Karpas-422 (cell line): ENCODE measurements at regions not wholly inside any gene's neighbourhood (a gene's known extent, or its start where the extent isn't known, plus 50 kb on each side); places are given as distances from the start of the nearest gene placed in this dataset.
"Not testable (repeated sequence)": the region's sequence is repeated elsewhere in the genome, so short reads cannot be mapped to it uniquely, and the experiment has no call there.

Experiments used
- DNase-seq: peaks from one replicate; pipeline ENCODE4 v3.0.0-alpha.2; 2015
- H2AFZ ChIP-seq: fragments of 200-600 bp; sonication (generic); 2 replicates; pipeline ENCODE4 v1.6.1; 2014; ENCODE audit warnings: antibody characterized with exemption, low read length, mixed read lengths
- H3K27ac ChIP-seq: fragments of 200-600 bp; sonication (generic); 2 replicates; pipeline ENCODE4 v1.5.1; 2014; ENCODE audit warnings: mild to moderate bottlenecking, low read length, moderate library complexity
- H3K27me3 ChIP-seq: fragments of 200-600 bp; sonication (generic); 2 replicates; pipeline ENCODE4 v1.6.1; 2014; ENCODE audit warnings: low read length, mixed read lengths
- H3K36me3 ChIP-seq: fragments of 200-600 bp; sonication (generic); 2 replicates; pipeline ENCODE4 v1.6.1; 2014; ENCODE audit warnings: low read length, mixed read lengths; ENCODE audit not compliant: insufficient read depth
- H3K4me1 ChIP-seq: fragments of 200-600 bp; sonication (generic); 2 replicates; pipeline ENCODE4 v1.6.1; 2014; ENCODE audit warnings: mild to moderate bottlenecking, low read length, mixed read lengths
- H3K4me2 ChIP-seq: fragments of 200-600 bp; sonication (generic); 2 replicates; pipeline ENCODE4 v1.6.1; 2014; ENCODE audit warnings: low read length, low read depth, mild to moderate bottlenecking; ENCODE audit not compliant: poor library complexity, severe bottlenecking
- H3K4me3 ChIP-seq: fragments of 200-600 bp; sonication (generic); 2 replicates; pipeline ENCODE4 v1.5.1; 2014; ENCODE audit warnings: mild to moderate bottlenecking, antibody characterized with exemption, low read length, mixed read lengths
- H3K79me2 ChIP-seq: fragments of 200-600 bp; sonication (generic); 2 replicates; pipeline ENCODE4 v1.6.1; 2014; ENCODE audit warnings: mild to moderate bottlenecking, low read length, mixed read lengths
- H3K9ac ChIP-seq: fragments of 200-600 bp; sonication (generic); 2 replicates; pipeline ENCODE4 v1.6.0; 2014; ENCODE audit warnings: low read length
- H3K9me2 ChIP-seq: fragments of 200-600 bp; sonication (generic), shearing (Covaris generic); replicated peaks from 2 replicates; pipeline ENCODE4 v1.6.0; 2014; ENCODE audit warnings: mild to moderate bottlenecking, low read length, moderate library complexity; ENCODE audit not compliant: insufficient read depth
- H3K9me3 ChIP-seq: fragments of 300-700, 200-600 bp; sonication (generic); 2 replicates; pipeline ENCODE4 v1.6.1; 2014; ENCODE audit warnings: low read length, mixed read lengths
- H4K20me1 ChIP-seq: fragments of 200-600 bp; sonication (generic); 2 replicates; pipeline ENCODE4 v1.6.1; 2014; ENCODE audit warnings: mild to moderate bottlenecking, antibody characterized with exemption, low read length, low read depth; ENCODE audit not compliant: insufficient read depth

- no peaks in the 10 kb centered on the region for H3K27me3 ChIP-seq
- H3K36me3 ChIP-seq, result no peaks in the 10 kb centered on the region
- no peak overlapping the region for H2AFZ ChIP-seq
- no peak overlapping the region for H3K4me3 ChIP-seq
- no peak overlapping the region for H3K4me2 ChIP-seq
- H3K79me2 ChIP-seq, result no peaks in the 10 kb centered on the region
- no peaks in the 10 kb centered on the region for H3K9me2 ChIP-seq
- DNase-seq, result no peak
- no peaks in the 10 kb centered on the region for H3K4me1 ChIP-seq
- H4K20me1 ChIP-seq, result no peaks in the 10 kb centered on the region
- no peaks in the 10 kb centered on the region for H3K9me3 ChIP-seq
- no peak overlapping the region for H3K9ac ChIP-seq
- no peak overlapping the region for H3K27ac ChIP-seq
Measured at GRCh38 chr10:6995831-6996230, 415.0 kb downstream of the SFMBT2 start.

- H2AFZ ChIP-seq, result no peak overlapping the region
- no peaks in the 10 kb centered on the region for H4K20me1 ChIP-seq
- no peak overlapping the region for H3K4me3 ChIP-seq
- DNase-seq, result no peak
- no peaks in the 10 kb centered on the region for H3K36me3 ChIP-seq
- no peak overlapping the region for H3K9ac ChIP-seq
- H3K79me2 ChIP-seq, result no peaks in the 10 kb centered on the region
- H3K9me3 ChIP-seq, result no peaks in the 10 kb centered on the region
- no peaks in the 10 kb centered on the region for H3K4me1 ChIP-seq
- H3K27me3 ChIP-seq, result no peaks in the 10 kb centered on the region
- no peak overlapping the region for H3K4me2 ChIP-seq
- H3K9me2 ChIP-seq, result no peaks in the 10 kb centered on the region
- no peak overlapping the region for H3K27ac ChIP-seq
Measured at GRCh38 chr10:6995341-6995740, 415.3 kb upstream of the PRKCQ start.

GRCh38 chr10:6990891-6991290 lies 410.8 kb upstream of the PRKCQ start:
- no peaks in the 10 kb centered on the region for H3K4me1 ChIP-seq
- DNase-seq, result no peak
- H3K4me3 ChIP-seq, result no peak overlapping the region
- no peaks in the 10 kb centered on the region for H3K27me3 ChIP-seq
- no peak overlapping the region for H2AFZ ChIP-seq
- H3K36me3 ChIP-seq, result no peaks in the 10 kb centered on the region
- H3K9me3 ChIP-seq, result no peaks in the 10 kb centered on the region
- no peaks in the 10 kb centered on the region for H4K20me1 ChIP-seq
- H3K27ac ChIP-seq, result no peak overlapping the region
- H3K79me2 ChIP-seq, result no peaks in the 10 kb centered on the region
- no peak overlapping the region for H3K4me2 ChIP-seq
- no peaks in the 10 kb centered on the region for H3K9me2 ChIP-seq
- no peak overlapping the region for H3K9ac ChIP-seq

GRCh38 chr10:6988654-6989053 lies 408.6 kb upstream of the PRKCQ start:
- Histone ChIP-seq H3K27ac (no peak overlapping the region), H3K9me3 (no peaks in the 10 kb centered on the region), H3K4me2 (no peak overlapping the region), H3K79me2 (no peaks in the 10 kb centered on the region), H3K36me3 (no peaks in the 10 kb centered on the region), H2AFZ (no peak overlapping the region), H3K9ac (no peak overlapping the region), H3K9me2 (no peaks in the 10 kb centered on the region), H3K4me3 (no peak overlapping the region), H4K20me1 (no peaks in the 10 kb centered on the region), H3K27me3 (no peaks in the 10 kb centered on the region), H3K4me1 (no peaks in the 10 kb centered on the region)
- DNase-seq, result no peak

- Histone ChIP-seq H3K36me3 (no peaks in the 10 kb centered on the region), H4K20me1 (no peaks in the 10 kb centered on the region), H3K9me3 (no peaks in the 10 kb centered on the region), H3K4me2 (no peak overlapping the region), H3K9ac (no peak overlapping the region), H3K27me3 (no peaks in the 10 kb centered on the region), H3K4me3 (no peak overlapping the region), H3K4me1 (no peaks in the 10 kb centered on the region), H2AFZ (no peak overlapping the region), H3K79me2 (no peaks in the 10 kb centered on the region), H3K27ac (no peak overlapping the region), H3K9me2 (no peaks in the 10 kb centered on the region)
- DNase-seq, result no peak
Measured at GRCh38 chr10:6987536-6987945, 407.5 kb upstream of the PRKCQ start.

GRCh38 chr10:6986927-6987326 lies 406.9 kb upstream of the PRKCQ start:
- Histone ChIP-seq H3K27ac (no peak overlapping the region), H3K9me2 (no peaks in the 10 kb centered on the region), H4K20me1 (no peaks in the 10 kb centered on the region), H3K4me1 (no peaks in the 10 kb centered on the region), H3K9ac (no peak overlapping the region), H3K36me3 (no peaks in the 10 kb centered on the region), H2AFZ (no peak overlapping the region), H3K79me2 (no peaks in the 10 kb centered on the region), H3K4me2 (no peak overlapping the region), H3K9me3 (no peaks in the 10 kb centered on the region), H3K4me3 (no peak overlapping the region), H3K27me3 (no peaks in the 10 kb centered on the region)
- no peak for DNase-seq

DNA sequence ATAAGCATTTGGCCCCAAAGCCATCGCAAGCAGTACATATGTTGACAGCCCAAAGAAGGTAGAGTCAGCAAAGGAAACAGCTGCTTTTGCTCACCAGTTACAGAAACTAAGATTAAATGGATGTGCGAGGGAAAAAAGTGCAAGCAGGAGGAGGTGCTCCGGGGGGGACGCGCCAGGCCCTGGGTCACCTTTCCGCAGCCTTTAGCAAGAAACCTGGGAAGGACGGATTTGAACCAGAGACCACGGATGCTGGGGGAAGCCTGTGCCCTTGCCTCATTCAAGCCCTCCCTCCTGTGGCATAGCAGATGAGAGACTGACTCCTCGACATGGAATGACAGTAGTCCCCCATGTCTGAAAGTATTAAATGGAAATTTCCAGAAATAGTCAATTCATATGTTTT lies 405.6 kb upstream of the PRKCQ start:
- no peaks in the 10 kb centered on the region for H3K9me3 ChIP-seq
- H3K79me2 ChIP-seq, result no peaks in the 10 kb centered on the region
- H3K4me2 ChIP-seq, result no peak overlapping the region
- no peaks in the 10 kb centered on the region for H4K20me1 ChIP-seq
- H3K9ac ChIP-seq, result no peak overlapping the region
- H3K27me3 ChIP-seq, result no peaks in the 10 kb centered on the region
- no peak overlapping the region for H3K27ac ChIP-seq
- H3K9me2 ChIP-seq, result no peaks in the 10 kb centered on the region
- H3K36me3 ChIP-seq, result no peaks in the 10 kb centered on the region
- H2AFZ ChIP-seq, result no peak overlapping the region
- H3K4me1 ChIP-seq, result no peaks in the 10 kb centered on the region
- H3K4me3 ChIP-seq, result no peak overlapping the region
- DNase-seq, result no peak

DNA sequence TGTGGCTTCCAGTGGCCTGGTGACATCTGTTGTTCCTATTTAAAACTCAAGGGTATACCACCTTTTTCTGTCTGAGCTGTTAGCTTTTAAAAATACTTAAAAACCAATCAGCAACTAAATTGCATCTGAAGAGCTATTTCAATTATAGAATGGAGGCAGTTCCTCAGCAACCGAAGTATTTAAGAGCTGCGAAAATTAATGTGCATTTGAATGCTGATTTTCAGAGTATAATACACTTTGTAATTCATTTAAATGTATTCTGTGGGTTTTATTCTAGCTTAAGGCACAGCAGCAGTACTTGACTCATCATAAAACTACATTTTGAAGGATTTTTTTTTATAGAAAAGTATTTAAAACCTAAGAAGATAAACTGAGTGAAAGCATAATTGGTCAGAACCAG lies 404.9 kb upstream of the PRKCQ start:
- Histone ChIP-seq H3K36me3 (no peaks in the 10 kb centered on the region), H3K4me3 (no peak overlapping the region), H4K20me1 (no peaks in the 10 kb centered on the region), H3K4me2 (no peak overlapping the region), H3K27ac (no peak overlapping the region), H3K79me2 (no peaks in the 10 kb centered on the region), H3K4me1 (no peaks in the 10 kb centered on the region), H3K27me3 (no peaks in the 10 kb centered on the region), H3K9me2 (no peaks in the 10 kb centered on the region), H3K9ac (no peak overlapping the region), H3K9me3 (no peaks in the 10 kb centered on the region), H2AFZ (no peak overlapping the region)
- no peak for DNase-seq

- not testable (repeated sequence) for H3K4me3 ChIP-seq, H3K27me3 ChIP-seq, H4K20me1 ChIP-seq, H3K36me3 ChIP-seq, H3K4me2 ChIP-seq, H2AFZ ChIP-seq, H3K9ac ChIP-seq, DNase-seq, H3K9me2 ChIP-seq, H3K27ac ChIP-seq, H3K79me2 ChIP-seq, H3K9me3 ChIP-seq, H3K4me1 ChIP-seq
Measured at GRCh38 chr10:6984016-6984415, 403.9 kb upstream of the PRKCQ start.
